Central memory CD8-positive, alpha-beta T cell (primary cell): ENCODE measurements at regions not wholly inside any gene's neighbourhood (a gene's known extent, or its start where the extent isn't known, plus 50 kb on each side); places are given as distances from the start of the nearest gene placed in this dataset.

Source experiments
- ATAC-seq: fragments of 150-1000 bp; cut with Tn5 transposase; replicated peaks from 2 replicates; pipeline ENCODE4 v1.10.0; 2022; ENCODE audit warnings: mild to moderate bottlenecking, moderate FRiP score, moderate number of reproducible peaks; ENCODE audit not compliant: poor library complexity, severe bottlenecking; ENCODE audit errors: extremely low read depth
- DNase-seq, 2 donors: peaks; one replicate each; pipeline ENCODE4 v3.0.0; 2021; ENCODE audit warnings: low spot score in 2 of 2
- H3K27ac Mint-ChIP-seq: one replicate; pipeline ENCODE4 v1.8.0; 2022; ENCODE audit warnings: low read depth, mild to moderate bottlenecking, moderate library complexity, mixed read lengths
- H3K27me3 Mint-ChIP-seq: one replicate; pipeline ENCODE4 v1.8.0; 2022; ENCODE audit warnings: mixed read lengths
- H3K36me3 Mint-ChIP-seq: one replicate; pipeline ENCODE4 v1.8.0; 2022; ENCODE audit warnings: mild to moderate bottlenecking, moderate library complexity, mixed read lengths; ENCODE audit not compliant: insufficient read depth
- H3K4me1 Mint-ChIP-seq: one replicate; pipeline ENCODE4 v1.8.0; 2022; ENCODE audit warnings: mixed read lengths
- H3K4me3 Mint-ChIP-seq: one replicate; pipeline ENCODE4 v1.8.0; 2022; ENCODE audit warnings: mild to moderate bottlenecking, moderate library complexity, mixed read lengths
- H3K9me3 Mint-ChIP-seq: one replicate; pipeline ENCODE4 v1.8.0; 2022; ENCODE audit warnings: mixed read lengths

- Mint-ChIP-seq H3K27me3 (peaks cover 15% of the 10 kb centered on the region), H3K27ac (no peak overlapping the region), H3K9me3 (no peaks in the 10 kb centered on the region), H3K4me1 (no peaks in the 10 kb centered on the region), H3K36me3 (no peaks in the 10 kb centered on the region), H3K4me3 (no peak overlapping the region)
- no peak for ATAC-seq
- DNase-seq = no peak
Observed at GRCh38 chr3:127101411-127102187, 91.3 kb upstream of the PRR23E start.

- Mint-ChIP-seq H3K4me1 (no peaks in the 10 kb centered on the region), H3K36me3 (no peaks in the 10 kb centered on the region), H3K9me3 (no peaks in the 10 kb centered on the region), H3K4me3 (no peak overlapping the region), H3K27ac (no peak overlapping the region), H3K27me3 (peaks cover 15% of the 10 kb centered on the region)
- ATAC-seq = no peak
- no peak for DNase-seq
Observed at GRCh38 chr3:127102188-127102520, 90.8 kb upstream of the PRR23E start.

- no peaks in the 10 kb centered on the region for H3K9me3 Mint-ChIP-seq
- no peak overlapping the region for H3K4me3 Mint-ChIP-seq
- H3K36me3 Mint-ChIP-seq = no peaks in the 10 kb centered on the region
- no peak overlapping the region for H3K27ac Mint-ChIP-seq
- ATAC-seq = no peak
- H3K27me3 Mint-ChIP-seq = peaks cover 15% of the 10 kb centered on the region
- DNase-seq = no peak
- H3K4me1 Mint-ChIP-seq = no peaks in the 10 kb centered on the region
Observed at GRCh38 chr3:127102587-127102986, 90.3 kb upstream of the PRR23E start.

- ATAC-seq (no peak), DNase-seq (no peak)
- no peaks in the 10 kb centered on the region for H3K4me1 Mint-ChIP-seq
- H3K27ac Mint-ChIP-seq = no peak overlapping the region
- peaks cover 15% of the 10 kb centered on the region for H3K27me3 Mint-ChIP-seq
- H3K4me3 Mint-ChIP-seq = no peak overlapping the region
- no peaks in the 10 kb centered on the region for H3K9me3 Mint-ChIP-seq
- no peaks in the 10 kb centered on the region for H3K36me3 Mint-ChIP-seq
Observed at GRCh38 chr3:127103080-127103479, 89.9 kb upstream of the PRR23E start.

- no peaks in the 10 kb centered on the region for H3K9me3 Mint-ChIP-seq
Observed at GRCh38 chr3:127104586-127104985, 88.3 kb upstream of the PRR23E start.

GRCh38 chr3:127105587-127105986, 87.3 kb upstream of the PRR23E start:
- H3K9me3 Mint-ChIP-seq = no peaks in the 10 kb centered on the region
- no peaks in the 10 kb centered on the region for H3K36me3 Mint-ChIP-seq
- ATAC-seq = no peak
- H3K4me1 Mint-ChIP-seq = no peaks in the 10 kb centered on the region
- peaks cover 29% of the 10 kb centered on the region for H3K27me3 Mint-ChIP-seq
- no peak for DNase-seq
- H3K27ac Mint-ChIP-seq = no peak overlapping the region
- H3K4me3 Mint-ChIP-seq = no peak overlapping the region

More at GRCh38 chr3:127104586-127104985, 88.3 kb upstream of the PRR23E start:
- no peak overlapping the region for H3K4me3 Mint-ChIP-seq
- no peak overlapping the region for H3K27ac Mint-ChIP-seq
- H3K4me1 Mint-ChIP-seq = no peaks in the 10 kb centered on the region
- peaks cover 25% of the 10 kb centered on the region for H3K27me3 Mint-ChIP-seq
- no peaks in the 10 kb centered on the region for H3K36me3 Mint-ChIP-seq
- DNase-seq (no peak), ATAC-seq (no peak)

GRCh38 chr3:127106053-127106452, 86.9 kb upstream of the PRR23E start:
- no peak overlapping the region for H3K4me3 Mint-ChIP-seq
- no peak overlapping the region for H3K27ac Mint-ChIP-seq
- no peaks in the 10 kb centered on the region for H3K4me1 Mint-ChIP-seq
- ATAC-seq = no peak
- DNase-seq = no peak
- peaks cover 25% of the 10 kb centered on the region for H3K27me3 Mint-ChIP-seq
- no peaks in the 10 kb centered on the region for H3K9me3 Mint-ChIP-seq
- no peaks in the 10 kb centered on the region for H3K36me3 Mint-ChIP-seq

- ATAC-seq = no peak
- Mint-ChIP-seq H3K9me3 (no peaks in the 10 kb centered on the region), H3K27me3 (peaks cover 21% of the 10 kb centered on the region), H3K4me3 (no peak overlapping the region), H3K36me3 (no peaks in the 10 kb centered on the region), H3K27ac (no peak overlapping the region), H3K4me1 (no peaks in the 10 kb centered on the region)
- no peak for DNase-seq
Observed at GRCh38 chr3:127106456-127106855, 86.5 kb upstream of the PRR23E start.

- Mint-ChIP-seq H3K9me3 (no peaks in the 10 kb centered on the region), H3K36me3 (no peaks in the 10 kb centered on the region), H3K27me3 (peaks cover 18% of the 10 kb centered on the region), H3K4me1 (no peaks in the 10 kb centered on the region), H3K27ac (no peak overlapping the region), H3K4me3 (no peak overlapping the region)
- ATAC-seq (no peak), DNase-seq (no peak)
Observed at GRCh38 chr3:127107002-127107401, 85.9 kb upstream of the PRR23E start.

GRCh38 chr3:127107491-127108375, 85.2 kb upstream of the PRR23E start:
- Mint-ChIP-seq H3K36me3 (no peaks in the 10 kb centered on the region), H3K4me3 (no peak overlapping the region), H3K27me3 (peaks cover 18% of the 10 kb centered on the region), H3K9me3 (peaks cover 5% of the 10 kb centered on the region), H3K27ac (no peak overlapping the region), H3K4me1 (no peaks in the 10 kb centered on the region)
- ATAC-seq (no peak), DNase-seq (no peak)

GRCh38 chr3:127108796-127109195, 84.1 kb upstream of the PRR23E start:
- H3K27ac Mint-ChIP-seq = no peak overlapping the region
- H3K36me3 Mint-ChIP-seq = no peaks in the 10 kb centered on the region
- peaks cover 18% of the 10 kb centered on the region for H3K27me3 Mint-ChIP-seq
- DNase-seq = no peak
- no peaks in the 10 kb centered on the region for H3K4me1 Mint-ChIP-seq
- H3K9me3 Mint-ChIP-seq = peaks cover 7% of the 10 kb centered on the region
- ATAC-seq = no peak
- H3K4me3 Mint-ChIP-seq = no peak overlapping the region

GRCh38 chr3:127110982-127111693, 81.8 kb upstream of the PRR23E start:
- Mint-ChIP-seq H3K36me3 (no peaks in the 10 kb centered on the region), H3K4me1 (no peaks in the 10 kb centered on the region), H3K27ac (no peak overlapping the region)

More at GRCh38 chr3:127110982-127111693, 81.8 kb upstream of the PRR23E start:
- Mint-ChIP-seq H3K27me3 (peaks cover 18% of the 10 kb centered on the region), H3K9me3 (peaks cover 7% of the 10 kb centered on the region), H3K4me3 (no peak overlapping the region)
- no peak for ATAC-seq
- no peak for DNase-seq
